ENCODE measurements at regions not wholly inside any gene's neighbourhood (a gene's known extent, or its start where the extent isn't known, plus 50 kb on each side); places are given as distances from the start of the nearest gene placed in this dataset.
"Not testable (repeated sequence)": the region's sequence is repeated elsewhere in the genome, so short reads cannot be mapped to it uniquely, and the experiment has no call there.

DNA sequence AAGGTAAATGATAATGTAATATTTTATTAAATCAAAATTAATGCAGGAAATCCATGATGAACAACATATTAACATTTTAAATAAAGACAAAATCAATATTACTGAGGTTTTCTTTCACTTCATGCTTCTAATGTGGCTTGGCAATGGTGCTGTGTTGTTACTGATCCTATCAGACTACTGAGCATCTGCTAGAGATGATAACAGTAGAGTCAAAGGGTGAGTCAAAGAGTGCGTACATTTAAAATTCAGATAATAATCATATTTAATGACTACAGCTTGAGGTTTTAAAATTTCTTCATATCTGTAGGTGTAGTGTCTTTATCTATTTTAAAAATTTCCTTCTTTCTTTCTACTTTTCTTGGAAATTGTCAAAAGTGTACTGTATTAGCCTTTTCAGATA, 1628.1 kb upstream of the DEFB115 start:
- ATAC-seq, result not testable (repeated sequence)

More for the DNA sequence above, 1628.1 kb upstream of the DEFB115 start:
- H3K4me1 ChIP-seq; DNase-seq (ENCODE audit: low read depth in 1 of 2, low spot score in 1 of 2); H3K27ac ChIP-seq; H3K4me2 ChIP-seq; FAIRE-seq; H3K9me3 ChIP-seq; CTCF ChIA-PET; H3K4me3 ChIP-seq; POLR2A ChIA-PET: not testable (repeated sequence)
- 94% methylated on average over 1 of the region's 1 CpG for WGBS (ENCODE audit: missing lambda C conversion rate)

Small RNA genes in the stretch of these regions (small RNA-seq; reads per million reads assigned to genes)
- gene RF00002 (0 to 3.4 (median 0.65) reads per million in 6 experiments), gene RF00019 (0 reads per million in 6 experiments)
